CD4-positive, CD25-positive, alpha-beta regulatory T cell (primary cell): ENCODE measurements at regions not wholly inside any gene's neighbourhood (a gene's known extent, or its start where the extent isn't known, plus 50 kb on each side); places are given as distances from the start of the nearest gene placed in this dataset.

Experiments
- ATAC-seq, 2 donors: fragments of 150-1000 bp; cut with Tn5 transposase; one replicate each; pipeline ENCODE4 v1.10.0; 2021; ENCODE audit warnings: low read depth in 2 of 2, moderate number of reproducible peaks in 2 of 2, moderate library complexity in 1 of 2
- DNase-seq, 3 donors: peaks; one replicate each; pipeline versions ENCODE4 v3.0.0 to v3.0.0-alpha.2; 2012 to 2022; ENCODE audit warnings: mixed read lengths in 1 of 3
- H3K27ac ChIP-seq: one replicate; pipeline ENCODE4 v1.7.0; 2013; ENCODE audit warnings: mild to moderate bottlenecking, low read length; ENCODE audit not compliant: insufficient read depth, poor library complexity, severe bottlenecking
- H3K27me3 ChIP-seq: one replicate; pipeline ENCODE4 v1.7.0; 2013; ENCODE audit warnings: low read length; ENCODE audit not compliant: control insufficient read depth, insufficient read depth
- H3K36me3 ChIP-seq: one replicate; pipeline ENCODE4 v1.7.0; 2013; ENCODE audit warnings: mild to moderate bottlenecking, low read length, moderate library complexity; ENCODE audit not compliant: control insufficient read depth, insufficient read depth
- H3K4me1 ChIP-seq: 2 replicates; pipeline ENCODE4 v1.7.0; 2013; ENCODE audit warnings: mild to moderate bottlenecking, low read length; ENCODE audit not compliant: insufficient read depth, control insufficient read depth, poor library complexity, severe bottlenecking
- H3K4me3 ChIP-seq: one replicate; pipeline ENCODE4 v1.7.0; 2013; ENCODE audit warnings: low read depth, mild to moderate bottlenecking, low read length, moderate library complexity
- H3K9me3 ChIP-seq, 2 experiments: 1 replicate in 1 of 2; 2 replicates in 1 of 2; pipeline ENCODE4 v1.7.0; 2013; ENCODE audit warnings: low read length in 2 of 2, mild to moderate bottlenecking in 1 of 2, moderate library complexity in 1 of 2; ENCODE audit not compliant: control insufficient read depth in 2 of 2
- H3K27ac Mint-ChIP-seq, 3 donors: one replicate each; pipeline ENCODE4 v1.8.0; 2020 to 2022; ENCODE audit warnings: mild to moderate bottlenecking in 3 of 3, mixed read lengths in 3 of 3, moderate library complexity in 2 of 3
- H3K27me3 Mint-ChIP-seq: one replicate; pipeline ENCODE4 v1.8.0; 2022; ENCODE audit warnings: mild to moderate bottlenecking, mixed read lengths
- H3K36me3 Mint-ChIP-seq: one replicate; pipeline ENCODE4 v1.8.0; 2020; ENCODE audit warnings: mixed read lengths
- H3K4me1 Mint-ChIP-seq, 4 donors: one replicate each; pipeline ENCODE4 v1.8.0; 2020 to 2022; ENCODE audit warnings: mixed read lengths in 4 of 4, mild to moderate bottlenecking in 1 of 4
- H3K4me3 Mint-ChIP-seq, 4 donors: one replicate each; pipeline ENCODE4 v1.8.0; 2020 to 2022; ENCODE audit warnings: mild to moderate bottlenecking in 4 of 4, mixed read lengths in 4 of 4, moderate library complexity in 3 of 4
- H3K9me3 Mint-ChIP-seq, 7 donors: one replicate each; pipeline ENCODE4 v1.8.0; 2020 to 2022; ENCODE audit warnings: mixed read lengths in 7 of 7, mild to moderate bottlenecking in 3 of 7, moderate library complexity in 2 of 7

GRCh38 chr2:52072949-52073348 is 1041.0 kb upstream of the NRXN1 start:
- peaks cover 0 to 2% of the 10 kb centered on the region in 2 experiments for H3K9me3 ChIP-seq
- H3K27ac Mint-ChIP-seq: no peak overlapping the region

GRCh38 chr2:52070665-52071064 is 1038.7 kb upstream of the NRXN1 start:
- H3K27ac Mint-ChIP-seq: no peak overlapping the region
- no peaks in the 10 kb centered on the region for H3K36me3 ChIP-seq
- H3K4me3 Mint-ChIP-seq: no peak overlapping the region
- ATAC-seq: no peak
- no peak overlapping the region for H3K27ac ChIP-seq
- peaks cover 0 to 10% (median 3%) of the 10 kb centered on the region in 7 donors for H3K9me3 Mint-ChIP-seq
- no peak for DNase-seq
- H3K36me3 Mint-ChIP-seq: no peaks in the 10 kb centered on the region
- no peak overlapping the region for H3K4me3 ChIP-seq
- H3K4me1 Mint-ChIP-seq: no peaks in the 10 kb centered on the region
- H3K4me1 ChIP-seq: no peaks in the 10 kb centered on the region
- H3K27me3 Mint-ChIP-seq: no peaks in the 10 kb centered on the region
- no peaks in the 10 kb centered on the region for H3K27me3 ChIP-seq
- H3K9me3 ChIP-seq: peaks cover 0 to 2% of the 10 kb centered on the region in 2 experiments

More at GRCh38 chr2:52072949-52073348, 1041.0 kb upstream of the NRXN1 start:
- no peaks in the 10 kb centered on the region for H3K27me3 Mint-ChIP-seq
- no peaks in the 10 kb centered on the region for H3K4me1 Mint-ChIP-seq
- H3K36me3 ChIP-seq: no peaks in the 10 kb centered on the region
- no peaks in the 10 kb centered on the region for H3K4me1 ChIP-seq
- peaks cover 0 to 14% (median 5%) of the 10 kb centered on the region in 7 donors for H3K9me3 Mint-ChIP-seq
- no peaks in the 10 kb centered on the region for H3K36me3 Mint-ChIP-seq
- DNase-seq (no peak), ATAC-seq (no peak)
- H3K4me3 ChIP-seq: no peak overlapping the region
- H3K27me3 ChIP-seq: no peaks in the 10 kb centered on the region
- H3K4me3 Mint-ChIP-seq: no peak overlapping the region
- no peak overlapping the region for H3K27ac ChIP-seq

- H3K9me3 Mint-ChIP-seq: peaks cover 2 to 24% (median 7%) of the 10 kb centered on the region in 7 donors
- Histone ChIP-seq H3K27me3 (no peaks in the 10 kb centered on the region), H3K4me1 (no peaks in the 10 kb centered on the region), H3K36me3 (no peaks in the 10 kb centered on the region), H3K27ac (no peak overlapping the region), H3K4me3 (no peak overlapping the region), H3K9me3 (no peaks in the 10 kb centered on the region)
- DNase-seq: no peak
- H3K27me3 Mint-ChIP-seq: no peaks in the 10 kb centered on the region
- H3K36me3 Mint-ChIP-seq: no peaks in the 10 kb centered on the region
- H3K27ac Mint-ChIP-seq: no peak overlapping the region
- H3K4me3 Mint-ChIP-seq: no peak overlapping the region
- no peaks in the 10 kb centered on the region for H3K4me1 Mint-ChIP-seq
- ATAC-seq: no peak
Observed at GRCh38 chr2:52064234-52064633, 1032.3 kb upstream of the NRXN1 start.

GRCh38 chr2:52054824-52055223 is 1022.9 kb upstream of the NRXN1 start:
- H3K9me3 Mint-ChIP-seq: peaks cover 1 to 33% (median 6%) of the 10 kb centered on the region in 7 donors
- no peaks in the 10 kb centered on the region for H3K36me3 ChIP-seq
- no peak for DNase-seq
- peaks cover 5% of the 10 kb centered on the region for H3K36me3 Mint-ChIP-seq
- no peak overlapping the region for H3K27ac ChIP-seq
- H3K27ac Mint-ChIP-seq: no peak overlapping the region
- H3K27me3 ChIP-seq: no peaks in the 10 kb centered on the region
- no peaks in the 10 kb centered on the region for H3K4me1 ChIP-seq
- H3K4me3 Mint-ChIP-seq: no peak overlapping the region
- no peaks in the 10 kb centered on the region for H3K4me1 Mint-ChIP-seq
- peaks cover 0 to 10% of the 10 kb centered on the region in 2 experiments for H3K9me3 ChIP-seq
- H3K4me3 ChIP-seq: no peak overlapping the region
- H3K27me3 Mint-ChIP-seq: no peaks in the 10 kb centered on the region
- ATAC-seq: no peak

- Mint-ChIP-seq H3K9me3 (peaks cover 2 to 20% (median 5%) of the 10 kb centered on the region in 7 donors), H3K27ac (no peak overlapping the region), H3K4me3 (no peak overlapping the region), H3K36me3 (no peaks in the 10 kb centered on the region), H3K4me1 (no peaks in the 10 kb centered on the region), H3K27me3 (no peaks in the 10 kb centered on the region)
- DNase-seq (no peak), ATAC-seq (no peak)
- H3K27ac ChIP-seq: no peak overlapping the region
- peaks cover 0 to 4% of the 10 kb centered on the region in 2 experiments for H3K9me3 ChIP-seq
- H3K36me3 ChIP-seq: no peaks in the 10 kb centered on the region
- H3K4me1 ChIP-seq: no peaks in the 10 kb centered on the region
- H3K4me3 ChIP-seq: no peak overlapping the region
- H3K27me3 ChIP-seq: no peaks in the 10 kb centered on the region
Observed at GRCh38 chr2:52036853-52037252, 1004.9 kb upstream of the NRXN1 start.

- H3K27ac ChIP-seq: no peak overlapping the region
- no peaks in the 10 kb centered on the region for H3K36me3 ChIP-seq
- DNase-seq (no peak), ATAC-seq (no peak)
- Mint-ChIP-seq H3K36me3 (no peaks in the 10 kb centered on the region), H3K4me1 (no peaks in the 10 kb centered on the region), H3K4me3 (no peak overlapping the region), H3K27ac (no peak overlapping the region), H3K9me3 (peaks cover 2 to 20% (median 5%) of the 10 kb centered on the region in 7 donors), H3K27me3 (no peaks in the 10 kb centered on the region)
- H3K9me3 ChIP-seq: peaks cover 0 to 4% of the 10 kb centered on the region in 2 experiments
- H3K4me1 ChIP-seq: no peaks in the 10 kb centered on the region
- H3K27me3 ChIP-seq: no peaks in the 10 kb centered on the region
- H3K4me3 ChIP-seq: no peak overlapping the region
Observed at GRCh38 chr2:52036024-52036423, 1004.1 kb upstream of the NRXN1 start.

GRCh38 chr2:52035391-52035790 is 1003.5 kb upstream of the NRXN1 start:
- Histone ChIP-seq H3K27me3 (no peaks in the 10 kb centered on the region), H3K4me3 (no peak overlapping the region), H3K9me3 (peaks cover 0 to 4% of the 10 kb centered on the region in 2 experiments), H3K36me3 (no peaks in the 10 kb centered on the region), H3K4me1 (no peaks in the 10 kb centered on the region), H3K27ac (no peak overlapping the region)
- H3K4me3 Mint-ChIP-seq: no peak overlapping the region
- no peaks in the 10 kb centered on the region for H3K4me1 Mint-ChIP-seq
- no peaks in the 10 kb centered on the region for H3K27me3 Mint-ChIP-seq
- ATAC-seq: no peak
- no peaks in the 10 kb centered on the region for H3K36me3 Mint-ChIP-seq
- no peak overlapping the region for H3K27ac Mint-ChIP-seq
- no peak for DNase-seq
- peaks cover 2 to 20% (median 5%) of the 10 kb centered on the region in 7 donors for H3K9me3 Mint-ChIP-seq

GRCh38 chr2:52034706-52035105 is 1002.8 kb upstream of the NRXN1 start:
- H3K27ac Mint-ChIP-seq: no peak overlapping the region
- no peaks in the 10 kb centered on the region for H3K36me3 ChIP-seq

More at GRCh38 chr2:52034706-52035105, 1002.8 kb upstream of the NRXN1 start:
- peaks cover 2 to 20% (median 5%) of the 10 kb centered on the region in 7 donors for H3K9me3 Mint-ChIP-seq
- H3K36me3 Mint-ChIP-seq: no peaks in the 10 kb centered on the region
- no peak overlapping the region for H3K4me3 ChIP-seq
- ATAC-seq (no peak), DNase-seq (no peak)
- no peak overlapping the region for H3K4me3 Mint-ChIP-seq
- no peaks in the 10 kb centered on the region for H3K4me1 ChIP-seq
- H3K27me3 ChIP-seq: no peaks in the 10 kb centered on the region
- H3K9me3 ChIP-seq: peaks cover 0 to 4% of the 10 kb centered on the region in 2 experiments
- no peak overlapping the region for H3K27ac ChIP-seq
- H3K4me1 Mint-ChIP-seq: no peaks in the 10 kb centered on the region
- no peaks in the 10 kb centered on the region for H3K27me3 Mint-ChIP-seq
